ENCODE measurements at regions not wholly inside any gene's neighbourhood (a gene's known extent, or its start where the extent isn't known, plus 50 kb on each side); places are given as distances from the start of the nearest gene placed in this dataset.
A peak's percentile ranks its signal among the peaks of the same experiment; 100 is the strongest.

GRCh38 chr1:239676522-239677273 lies 290.3 kb downstream of the CHRM3 start (continued):
- TF ChIP-seq, protein P1, sequence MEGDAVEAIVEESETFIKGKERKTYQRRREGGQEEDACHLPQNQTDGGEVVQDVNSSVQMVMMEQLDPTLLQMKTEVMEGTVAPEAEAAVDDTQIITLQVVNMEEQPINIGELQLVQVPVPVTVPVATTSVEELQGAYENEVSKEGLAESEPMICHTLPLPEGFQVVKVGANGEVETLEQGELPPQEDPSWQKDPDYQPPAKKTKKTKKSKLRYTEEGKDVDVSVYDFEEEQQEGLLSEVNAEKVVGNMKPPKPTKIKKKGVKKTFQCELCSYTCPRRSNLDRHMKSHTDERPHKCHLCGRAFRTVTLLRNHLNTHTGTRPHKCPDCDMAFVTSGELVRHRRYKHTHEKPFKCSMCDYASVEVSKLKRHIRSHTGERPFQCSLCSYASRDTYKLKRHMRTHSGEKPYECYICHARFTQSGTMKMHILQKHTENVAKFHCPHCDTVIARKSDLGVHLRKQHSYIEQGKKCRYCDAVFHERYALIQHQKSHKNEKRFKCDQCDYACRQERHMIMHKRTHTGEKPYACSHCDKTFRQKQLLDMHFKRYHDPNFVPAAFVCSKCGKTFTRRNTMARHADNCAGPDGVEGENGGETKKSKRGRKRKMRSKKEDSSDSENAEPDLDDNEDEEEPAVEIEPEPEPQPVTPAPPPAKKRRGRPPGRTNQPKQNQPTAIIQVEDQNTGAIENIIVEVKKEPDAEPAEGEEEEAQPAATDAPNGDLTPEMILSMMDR (IDR thresholded peaks at IDR 0.05; ENCODE audit: control extremely low read depth in 1 of 3, insufficient read depth in 1 of 3, low read depth in 1 of 3, low read length in 3 of 3) = peak in 1 of 3 experiments; percentile 34; a peak in 1 of 4 replicates
- TF ChIP-seq MAX (IDR thresholded peaks at IDR 0.05) = peak; percentile 47; the same call in 1 of the 2 replicates
- TF ChIP-seq TCF12 (IDR thresholded peaks at IDR 0.05; ENCODE audit: low read depth, low read length) = no peak
- TF ChIP-seq BCL11A (IDR thresholded peaks at IDR 0.05; ENCODE audit: low read depth in 2 of 2, low read length in 2 of 2) = no peak
- no peak for TF ChIP-seq RFX5 (IDR thresholded peaks at IDR 0.05; ENCODE audit: borderline replicate concordance, low read depth, low read length)
- TF ChIP-seq RAD21 (IDR thresholded peaks at IDR 0.05 in 1 of 2, conservative IDR thresholded peaks at IDR 0.05 in 1 of 2; ENCODE audit: low read depth in 2 of 2, low read length in 2 of 2) = peak in 1 of 2 experiments; percentile 12; a peak in 1 of 4 replicates

Measured in H1 (cell line).